Nephron progenitor cell (in vitro differentiated cells): ENCODE measurements at regions not wholly inside any gene's neighbourhood (a gene's known extent, or its start where the extent isn't known, plus 50 kb on each side); places are given as distances from the start of the nearest gene placed in this dataset.

Experiments
- DNase-seq: peaks from one replicate; pipeline ENCODE4 v3.0.0; 2021
- H3K27ac Mint-ChIP-seq: 2 replicates; pipeline ENCODE4 v1.8.0; 2021; ENCODE audit warnings: mild to moderate bottlenecking, moderate library complexity, mixed read lengths
- H3K27me3 Mint-ChIP-seq: 2 replicates; pipeline ENCODE4 v1.8.0; 2021; ENCODE audit warnings: mild to moderate bottlenecking, low read depth, mixed read lengths; ENCODE audit not compliant: poor library complexity
- H3K36me3 Mint-ChIP-seq: 2 replicates; pipeline ENCODE4 v1.8.0; 2021; ENCODE audit warnings: low read depth, mixed read lengths
- H3K4me1 Mint-ChIP-seq: 2 replicates; pipeline ENCODE4 v1.8.0; 2021; ENCODE audit warnings: mixed read lengths
- H3K4me3 Mint-ChIP-seq: 2 replicates; pipeline ENCODE4 v1.8.0; 2021; ENCODE audit warnings: mild to moderate bottlenecking, moderate library complexity, mixed read lengths
- H3K9me3 Mint-ChIP-seq: 2 replicates; pipeline ENCODE4 v1.8.0; 2021; ENCODE audit warnings: mild to moderate bottlenecking, moderate library complexity, mixed read lengths
- TF ChIP-seq, protein P1 (sequence below): fragments of 200-600 bp; sonication (generic); IDR thresholded peaks from 2 replicates; pipeline ENCODE4 v1.5.0; 2021; ENCODE audit warnings: antibody characterized with exemption

DNA sequence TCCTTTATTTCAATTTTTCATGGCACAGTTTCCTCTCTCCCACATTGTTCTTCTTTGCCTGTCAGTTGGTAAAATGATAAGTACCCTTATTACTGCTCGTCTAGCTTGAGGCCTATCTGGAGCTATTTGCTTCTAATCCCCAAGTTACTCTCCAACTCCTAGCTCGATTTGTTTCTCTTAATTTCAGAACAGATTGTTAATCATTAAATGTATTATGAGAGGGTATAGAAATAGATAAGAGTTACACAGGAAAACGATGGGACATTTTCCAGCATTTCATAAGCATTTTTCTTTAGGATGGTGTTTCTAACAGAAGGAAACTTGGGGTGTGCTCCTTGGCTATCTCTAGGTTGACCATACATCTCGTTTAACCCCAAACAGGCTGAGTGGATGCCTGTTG, 540.5 kb upstream of the FZD8 start:
- no peak overlapping the region for H3K4me3 Mint-ChIP-seq
- TF ChIP-seq, protein P1, sequence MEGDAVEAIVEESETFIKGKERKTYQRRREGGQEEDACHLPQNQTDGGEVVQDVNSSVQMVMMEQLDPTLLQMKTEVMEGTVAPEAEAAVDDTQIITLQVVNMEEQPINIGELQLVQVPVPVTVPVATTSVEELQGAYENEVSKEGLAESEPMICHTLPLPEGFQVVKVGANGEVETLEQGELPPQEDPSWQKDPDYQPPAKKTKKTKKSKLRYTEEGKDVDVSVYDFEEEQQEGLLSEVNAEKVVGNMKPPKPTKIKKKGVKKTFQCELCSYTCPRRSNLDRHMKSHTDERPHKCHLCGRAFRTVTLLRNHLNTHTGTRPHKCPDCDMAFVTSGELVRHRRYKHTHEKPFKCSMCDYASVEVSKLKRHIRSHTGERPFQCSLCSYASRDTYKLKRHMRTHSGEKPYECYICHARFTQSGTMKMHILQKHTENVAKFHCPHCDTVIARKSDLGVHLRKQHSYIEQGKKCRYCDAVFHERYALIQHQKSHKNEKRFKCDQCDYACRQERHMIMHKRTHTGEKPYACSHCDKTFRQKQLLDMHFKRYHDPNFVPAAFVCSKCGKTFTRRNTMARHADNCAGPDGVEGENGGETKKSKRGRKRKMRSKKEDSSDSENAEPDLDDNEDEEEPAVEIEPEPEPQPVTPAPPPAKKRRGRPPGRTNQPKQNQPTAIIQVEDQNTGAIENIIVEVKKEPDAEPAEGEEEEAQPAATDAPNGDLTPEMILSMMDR, result no peak
- DNase-seq, result no peak
- H3K36me3 Mint-ChIP-seq, result no peaks in the 10 kb centered on the region
- H3K9me3 Mint-ChIP-seq, result peaks cover 3% of the 10 kb centered on the region
- H3K27me3 Mint-ChIP-seq, result no peaks in the 10 kb centered on the region
- H3K4me1 Mint-ChIP-seq, result peaks cover 29% of the 10 kb centered on the region
- H3K27ac Mint-ChIP-seq, result no peak overlapping the region

DNA sequence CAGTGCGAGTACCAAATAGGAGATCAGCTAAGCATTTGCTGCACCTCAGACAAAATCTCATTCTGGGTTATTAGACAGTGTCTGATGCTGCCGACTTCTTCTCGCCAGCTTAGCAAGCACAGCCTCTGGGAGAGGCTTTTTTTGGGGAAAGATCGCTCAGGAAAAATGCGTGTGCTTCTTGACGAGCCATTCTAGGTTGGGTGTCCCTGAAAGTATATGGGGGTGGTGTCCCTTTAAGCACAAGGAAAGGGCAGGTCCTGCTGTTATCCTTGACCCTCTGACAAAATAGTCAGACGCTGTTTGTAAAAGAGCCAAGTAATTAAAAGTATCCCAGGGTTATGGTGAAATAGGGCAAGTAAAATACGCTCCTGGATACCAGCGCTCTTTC, 540.1 kb upstream of the FZD8 start:
- Mint-ChIP-seq H3K4me3 (no peak overlapping the region), H3K4me1 (peaks cover 24% of the 10 kb centered on the region), H3K27ac (no peak overlapping the region), H3K36me3 (no peaks in the 10 kb centered on the region), H3K9me3 (peaks cover 3% of the 10 kb centered on the region), H3K27me3 (no peaks in the 10 kb centered on the region)
- TF ChIP-seq, protein P1, result no peak
- DNase-seq, result no peak

DNA sequence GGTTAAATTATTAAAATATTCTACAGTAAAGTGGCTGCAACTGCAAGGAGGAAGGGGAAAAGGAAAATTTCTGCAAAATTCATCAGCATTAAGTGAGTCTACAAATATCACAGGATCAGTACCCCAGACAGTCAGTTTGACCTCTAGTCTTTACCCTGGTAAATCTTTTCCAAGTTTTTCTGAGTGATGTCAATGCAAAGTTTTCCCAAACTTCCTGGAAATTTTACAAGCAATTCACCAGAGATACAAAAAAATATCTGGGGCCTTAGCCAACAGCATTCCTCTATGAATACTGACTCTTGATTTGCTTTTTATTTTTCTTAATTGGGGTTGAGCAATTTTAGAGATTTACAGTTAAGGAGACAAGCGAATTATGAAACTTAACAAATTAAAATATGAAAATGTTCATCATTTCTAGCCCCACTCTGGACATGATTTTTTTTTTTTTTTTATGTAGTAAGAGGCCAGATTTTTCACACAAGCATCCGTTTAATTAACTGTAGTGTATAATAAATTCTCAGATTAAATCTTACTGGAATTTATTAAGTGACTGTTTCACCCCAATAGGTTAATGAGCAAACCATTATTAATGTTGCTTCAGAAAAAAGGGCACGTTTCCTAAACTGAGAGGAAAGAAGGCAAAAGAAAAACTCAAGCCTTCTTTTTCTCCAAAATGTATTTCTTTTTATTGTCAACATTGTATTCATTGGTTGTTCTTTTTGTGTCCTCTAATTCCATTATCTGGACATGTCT, 539.5 kb upstream of the FZD8 start:
- Mint-ChIP-seq H3K4me1 (peaks cover 22% of the 10 kb centered on the region), H3K4me3 (no peak overlapping the region), H3K36me3 (no peaks in the 10 kb centered on the region), H3K27me3 (no peaks in the 10 kb centered on the region), H3K9me3 (peaks cover 3% of the 10 kb centered on the region), H3K27ac (no peak overlapping the region)
- no peak for DNase-seq
- TF ChIP-seq, protein P1, result no peak

DNA sequence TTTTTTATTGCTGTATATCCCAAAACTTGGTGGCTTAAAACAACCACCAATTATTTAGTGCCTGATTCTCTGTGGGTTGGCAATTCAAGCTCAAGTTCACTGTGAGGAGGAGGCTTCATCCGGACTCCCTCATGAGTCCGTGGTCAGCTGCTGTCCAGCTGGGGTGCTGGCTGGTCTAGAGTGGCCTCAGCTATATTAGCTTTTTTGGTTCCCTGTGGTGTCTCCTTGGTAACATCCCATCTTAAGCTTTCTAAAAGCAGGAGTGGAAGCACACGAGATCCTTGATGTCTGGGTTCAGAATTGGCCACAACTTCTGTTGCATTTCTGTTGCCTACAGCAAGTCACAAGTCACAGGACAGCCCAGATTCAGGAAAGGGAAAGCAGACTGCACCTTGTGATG, 536.5 kb upstream of the FZD8 start:
- Mint-ChIP-seq H3K27ac (no peak overlapping the region), H3K4me3 (no peak overlapping the region), H3K27me3 (peaks cover 4% of the 10 kb centered on the region), H3K9me3 (peaks cover 3% of the 10 kb centered on the region), H3K4me1 (peaks cover 16% of the 10 kb centered on the region), H3K36me3 (no peaks in the 10 kb centered on the region)
- TF ChIP-seq, protein P1, result no peak
- DNase-seq, result no peak

DNA sequence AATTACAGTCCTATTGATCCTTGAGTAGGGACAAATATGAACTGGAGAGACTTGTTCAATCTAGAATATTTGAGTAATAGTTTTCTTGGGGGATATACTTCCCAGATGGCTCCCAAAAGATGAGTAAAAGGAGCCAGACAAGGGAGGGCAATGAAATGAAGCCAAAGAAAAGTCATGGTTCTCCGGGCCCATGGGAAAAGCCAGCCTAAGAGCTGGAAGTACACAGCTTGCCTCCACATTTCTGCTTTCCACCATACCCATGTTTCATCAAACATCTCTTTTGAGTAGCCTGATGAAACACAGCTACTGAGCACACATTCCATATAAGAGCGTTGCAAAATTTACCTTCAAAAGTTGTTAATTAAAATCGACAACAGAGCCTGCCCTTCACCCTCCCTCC, 535.0 kb upstream of the FZD8 start:
- TF ChIP-seq, protein P1, result no peak
- DNase-seq, result no peak
- Mint-ChIP-seq H3K27me3 (peaks cover 4% of the 10 kb centered on the region), H3K4me3 (no peak overlapping the region), H3K9me3 (peaks cover 3% of the 10 kb centered on the region), H3K36me3 (no peaks in the 10 kb centered on the region), H3K27ac (no peak overlapping the region), H3K4me1 (peaks cover 23% of the 10 kb centered on the region)

DNA sequence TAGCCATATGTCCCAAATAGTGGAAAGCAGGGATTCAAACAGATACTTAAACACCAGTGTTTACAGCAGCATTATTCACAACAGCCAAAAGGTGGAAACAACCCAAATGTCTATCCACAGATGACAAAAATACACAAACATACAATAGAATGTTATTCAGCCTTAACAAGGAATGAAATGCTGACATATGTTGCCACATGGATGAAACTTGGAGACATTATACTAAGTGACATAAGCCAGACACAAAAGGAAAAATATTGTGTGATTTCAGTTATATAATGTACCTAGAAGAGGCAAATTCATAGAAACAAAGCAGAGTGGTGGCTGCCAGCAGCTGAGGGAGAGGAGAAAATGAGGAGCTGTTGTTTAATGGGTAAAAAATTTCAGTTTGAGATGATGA, 533.9 kb upstream of the FZD8 start:
- Mint-ChIP-seq H3K4me3 (no peak overlapping the region), H3K27me3 (peaks cover 4% of the 10 kb centered on the region)
- TF ChIP-seq, protein P1, result no peak

More for the DNA sequence above, 533.9 kb upstream of the FZD8 start:
- no peaks in the 10 kb centered on the region for H3K36me3 Mint-ChIP-seq
- no peak overlapping the region for H3K27ac Mint-ChIP-seq
- peaks cover 3% of the 10 kb centered on the region for H3K9me3 Mint-ChIP-seq
- H3K4me1 Mint-ChIP-seq, result peaks cover 28% of the 10 kb centered on the region
- no peak for DNase-seq
